Caco-2 (cell line): ENCODE measurements at regions not wholly inside any gene's neighbourhood (a gene's known extent, or its start where the extent isn't known, plus 50 kb on each side); places are given as distances from the start of the nearest gene placed in this dataset.

Source experiments
- BruUV-seq: library from RNA; stranded (reverse); fragments of 400-500 nt; replicated peaks from 2 replicates; lab custom pipeline; 2021; lab: Mats Ljungman, UMichigan
- CTCF ChIA-PET: fragments of 300-600 bp; sonication (Branson Sonifier 250); formaldehyde crosslinking; loops from one replicate; lab custom pipeline; 2022; ENCODE audit warnings: antibody characterized with exemption; lab: Charles Lee
- POLR2A ChIA-PET: fragments of 300-600 bp; sonication (Branson Sonifier 250); formaldehyde crosslinking; loops from one replicate; lab custom pipeline; 2022; ENCODE audit warnings: antibody characterized with exemption; lab: Charles Lee
- DNase-seq, 2 experiments: peaks; one replicate each; pipeline versions ENCODE4 v3.0.0 to v3.0.0-alpha.2; 2020 to 2022
- H3K27me3 ChIP-seq: replicated peaks from 2 replicates; pipeline ENCODE4 v1.6.0; 2011; ENCODE audit warnings: low read length; ENCODE audit not compliant: control insufficient read depth, insufficient read depth
- H3K36me3 ChIP-seq: 2 replicates; pipeline ENCODE4 v1.5.1; 2011; ENCODE audit warnings: low read length; ENCODE audit not compliant: control insufficient read depth, insufficient read depth
- H3K4me1 ChIP-seq: fragments of 250-450 bp; sonication (Bioruptor Pico); 2 replicates; pipeline ENCODE4 v1.5.1; 2020; ENCODE audit warnings: mild to moderate bottlenecking
- H3K4me3 ChIP-seq: 2 replicates; pipeline ENCODE4 v1.5.1; 2011; ENCODE audit warnings: low read depth, mild to moderate bottlenecking, control low read depth, low read length
- H3K9me3 ChIP-seq: fragments of 250-450 bp; sonication (Bioruptor Pico); 2 replicates; pipeline ENCODE4 v1.5.1; 2020; ENCODE audit warnings: mild to moderate bottlenecking, moderate library complexity
- H3K27ac Mint-ChIP-seq: one replicate; pipeline ENCODE4 v1.8.0; 2022; ENCODE audit warnings: mixed read lengths; ENCODE audit not compliant: unreplicated experiment
- H3K27me3 Mint-ChIP-seq: one replicate; pipeline ENCODE4 v1.8.0; 2022; ENCODE audit warnings: mixed read lengths; ENCODE audit not compliant: insufficient read depth, unreplicated experiment
- H3K36me3 Mint-ChIP-seq: one replicate; pipeline ENCODE4 v1.8.0; 2022; ENCODE audit warnings: mild to moderate bottlenecking, mixed read lengths; ENCODE audit not compliant: insufficient read depth, unreplicated experiment
- H3K4me1 Mint-ChIP-seq: one replicate; pipeline ENCODE4 v1.8.0; 2022; ENCODE audit warnings: low read depth, mixed read lengths; ENCODE audit not compliant: unreplicated experiment
- H3K4me3 Mint-ChIP-seq: one replicate; pipeline ENCODE4 v1.8.0; 2022; ENCODE audit warnings: mild to moderate bottlenecking, moderate library complexity, mixed read lengths; ENCODE audit not compliant: unreplicated experiment
- H3K9me3 Mint-ChIP-seq: one replicate; pipeline ENCODE4 v1.8.0; 2022; ENCODE audit warnings: mixed read lengths; ENCODE audit not compliant: unreplicated experiment
- intact Hi-C: fragments of 100-400 bp; cut with micrococcal nuclease; formaldehyde crosslinking; loops from one replicate; pipeline ENCODE4 v1.10.0; 2022; ENCODE audit not compliant: unreplicated experiment
- TF ChIP-seq, protein P1 (sequence below), 2 experiments: fragments of 200-600 bp in 1 of 2; IDR thresholded peaks; 1 replicate in 1 of 2; 2 replicates in 1 of 2; pipeline versions ENCODE4 v1.5.1 to v1.8.0; 2011 to 2022; ENCODE audit warnings: antibody characterized with exemption in 1 of 2, control low read depth in 1 of 2, inconsistent platforms in 1 of 2, low read depth in 1 of 2, low read length in 1 of 2, mild to moderate bottlenecking in 1 of 2, moderate library complexity in 1 of 2; ENCODE audit not compliant: insufficient read depth in 1 of 2, severe bottlenecking in 1 of 2, unreplicated experiment in 1 of 2

DNA sequence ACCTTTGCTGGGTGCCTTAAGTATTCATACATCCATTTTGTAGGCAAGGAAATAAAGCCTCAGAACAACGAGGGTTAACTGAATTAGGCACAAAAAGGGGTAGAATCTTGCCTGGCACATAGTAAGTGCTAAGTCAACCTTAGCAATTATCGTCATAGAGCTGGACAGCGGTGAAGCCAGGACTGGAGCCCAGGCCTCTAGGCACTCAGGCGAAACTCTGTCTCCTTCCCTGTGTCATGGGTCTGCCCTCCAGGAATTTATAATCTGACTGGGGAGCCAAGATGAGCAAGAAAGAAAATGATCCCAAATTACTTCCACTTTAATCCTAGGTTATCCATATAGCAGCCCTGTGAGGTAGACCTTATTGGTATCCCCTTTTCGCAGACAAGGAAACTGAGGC, 61.4 kb downstream of the KATNIP start:
- intact Hi-C loops: no loop called here
- TF ChIP-seq, protein P1, sequence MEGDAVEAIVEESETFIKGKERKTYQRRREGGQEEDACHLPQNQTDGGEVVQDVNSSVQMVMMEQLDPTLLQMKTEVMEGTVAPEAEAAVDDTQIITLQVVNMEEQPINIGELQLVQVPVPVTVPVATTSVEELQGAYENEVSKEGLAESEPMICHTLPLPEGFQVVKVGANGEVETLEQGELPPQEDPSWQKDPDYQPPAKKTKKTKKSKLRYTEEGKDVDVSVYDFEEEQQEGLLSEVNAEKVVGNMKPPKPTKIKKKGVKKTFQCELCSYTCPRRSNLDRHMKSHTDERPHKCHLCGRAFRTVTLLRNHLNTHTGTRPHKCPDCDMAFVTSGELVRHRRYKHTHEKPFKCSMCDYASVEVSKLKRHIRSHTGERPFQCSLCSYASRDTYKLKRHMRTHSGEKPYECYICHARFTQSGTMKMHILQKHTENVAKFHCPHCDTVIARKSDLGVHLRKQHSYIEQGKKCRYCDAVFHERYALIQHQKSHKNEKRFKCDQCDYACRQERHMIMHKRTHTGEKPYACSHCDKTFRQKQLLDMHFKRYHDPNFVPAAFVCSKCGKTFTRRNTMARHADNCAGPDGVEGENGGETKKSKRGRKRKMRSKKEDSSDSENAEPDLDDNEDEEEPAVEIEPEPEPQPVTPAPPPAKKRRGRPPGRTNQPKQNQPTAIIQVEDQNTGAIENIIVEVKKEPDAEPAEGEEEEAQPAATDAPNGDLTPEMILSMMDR (IDR thresholded peaks at IDR 0.05; ENCODE audit: insufficient read depth in 1 of 2, low read depth in 1 of 2, low read length in 1 of 2, severe bottlenecking in 1 of 2, unreplicated experiment in 1 of 2): no peak
- BruUV-seq: no TSS peak
- Mint-ChIP-seq H3K4me3 (no peak overlapping the region), H3K36me3 (peaks cover 5% of the 10 kb centered on the region), H3K27ac (no peak overlapping the region), H3K27me3 (no peaks in the 10 kb centered on the region), H3K4me1 (peaks cover 5% of the 10 kb centered on the region), H3K9me3 (no peaks in the 10 kb centered on the region)
- H3K4me1 ChIP-seq: no peaks in the 10 kb centered on the region
- H3K27me3 ChIP-seq: no peaks in the 10 kb centered on the region
- no peak overlapping the region for H3K4me3 ChIP-seq
- DNase-seq: no peak
- POLR2A ChIA-PET: no interaction called here
- no peaks in the 10 kb centered on the region for H3K9me3 ChIP-seq
- CTCF ChIA-PET: no interaction called here
- no peaks in the 10 kb centered on the region for H3K36me3 ChIP-seq

DNA sequence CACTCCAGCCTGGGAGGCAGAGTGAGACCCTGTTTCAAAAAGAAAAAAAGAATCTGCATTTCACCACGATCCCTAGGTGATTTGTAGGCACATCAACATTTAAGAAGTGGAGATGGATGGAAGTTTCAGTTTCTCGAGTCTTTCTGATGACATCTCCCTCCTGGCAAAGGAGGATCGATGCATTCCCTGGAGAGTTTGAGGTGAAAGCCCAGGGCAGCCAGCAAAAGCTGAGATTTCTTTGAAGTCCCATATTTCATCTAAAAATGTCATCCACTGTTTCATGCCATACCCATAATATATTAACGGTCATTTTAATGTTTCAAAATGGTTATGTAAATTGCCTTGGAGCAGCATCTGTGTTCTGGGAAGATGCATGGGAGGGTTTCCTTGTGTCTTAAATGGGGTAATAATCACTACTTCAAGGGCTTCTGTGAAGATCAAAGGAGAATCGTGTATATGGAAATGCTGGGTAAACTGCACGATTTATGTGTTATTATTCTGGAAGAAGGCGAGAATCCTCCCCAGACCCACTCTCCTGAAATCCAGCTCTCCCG, 63.4 kb downstream of the KATNIP start:
- no peak overlapping the region for H3K27ac Mint-ChIP-seq
- peaks cover 5% of the 10 kb centered on the region for H3K4me1 Mint-ChIP-seq
- Histone ChIP-seq H3K9me3 (no peaks in the 10 kb centered on the region), H3K36me3 (no peaks in the 10 kb centered on the region), H3K27me3 (no peaks in the 10 kb centered on the region), H3K4me3 (no peak overlapping the region), H3K4me1 (no peaks in the 10 kb centered on the region)
- no peaks in the 10 kb centered on the region for H3K9me3 Mint-ChIP-seq
- H3K27me3 Mint-ChIP-seq: no peaks in the 10 kb centered on the region
- TF ChIP-seq, protein P1 (IDR thresholded peaks at IDR 0.05; ENCODE audit: insufficient read depth in 1 of 2, low read depth in 1 of 2, low read length in 1 of 2, severe bottlenecking in 1 of 2, unreplicated experiment in 1 of 2): no peak
- peaks cover 5% of the 10 kb centered on the region for H3K36me3 Mint-ChIP-seq
- intact Hi-C loops: no loop called here
- ChIA-PET POLR2A (no interaction called here), CTCF (no interaction called here)
- no peak for DNase-seq
- no TSS peak for BruUV-seq
- no peak overlapping the region for H3K4me3 Mint-ChIP-seq

DNA sequence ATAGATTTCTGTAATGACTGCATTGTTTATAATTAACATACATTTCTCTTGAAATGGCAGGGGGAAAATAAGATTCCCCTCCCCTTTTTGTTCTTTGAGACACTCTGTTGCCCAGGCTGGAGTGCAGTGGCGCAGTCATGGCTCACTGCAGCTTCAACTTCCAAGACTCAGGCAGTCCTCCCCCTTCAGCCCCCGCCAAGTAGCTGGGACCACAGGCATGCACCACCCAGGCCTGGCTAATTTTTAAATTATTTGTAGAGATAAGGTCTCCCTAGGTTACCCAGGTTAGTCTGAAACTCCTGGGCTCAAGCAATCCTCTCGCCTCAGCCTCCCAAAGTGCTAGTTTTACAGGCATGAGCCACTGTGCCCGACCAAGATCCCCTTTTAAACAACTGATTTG, 67.7 kb downstream of the KATNIP start:
- no peak overlapping the region for H3K4me3 ChIP-seq
- Mint-ChIP-seq H3K27ac (no peak overlapping the region), H3K36me3 (peaks cover 5% of the 10 kb centered on the region), H3K4me3 (no peak overlapping the region), H3K27me3 (no peaks in the 10 kb centered on the region), H3K9me3 (no peaks in the 10 kb centered on the region), H3K4me1 (no peaks in the 10 kb centered on the region)
- POLR2A ChIA-PET: no interaction called here
- H3K4me1 ChIP-seq: no peaks in the 10 kb centered on the region
- intact Hi-C loops: no loop called here
- no peaks in the 10 kb centered on the region for H3K36me3 ChIP-seq
- H3K27me3 ChIP-seq: no peaks in the 10 kb centered on the region
- TF ChIP-seq, protein P1 (IDR thresholded peaks at IDR 0.05; ENCODE audit: insufficient read depth in 1 of 2, low read depth in 1 of 2, low read length in 1 of 2, severe bottlenecking in 1 of 2, unreplicated experiment in 1 of 2): no peak
- CTCF ChIA-PET: no interaction called here
- DNase-seq: no peak
- no peaks in the 10 kb centered on the region for H3K9me3 ChIP-seq
- BruUV-seq: no TSS peak
